ENCODE measurements at regions not wholly inside any gene's neighbourhood (a gene's known extent, or its start where the extent isn't known, plus 50 kb on each side); places are given as distances from the start of the nearest gene placed in this dataset.

DNA sequence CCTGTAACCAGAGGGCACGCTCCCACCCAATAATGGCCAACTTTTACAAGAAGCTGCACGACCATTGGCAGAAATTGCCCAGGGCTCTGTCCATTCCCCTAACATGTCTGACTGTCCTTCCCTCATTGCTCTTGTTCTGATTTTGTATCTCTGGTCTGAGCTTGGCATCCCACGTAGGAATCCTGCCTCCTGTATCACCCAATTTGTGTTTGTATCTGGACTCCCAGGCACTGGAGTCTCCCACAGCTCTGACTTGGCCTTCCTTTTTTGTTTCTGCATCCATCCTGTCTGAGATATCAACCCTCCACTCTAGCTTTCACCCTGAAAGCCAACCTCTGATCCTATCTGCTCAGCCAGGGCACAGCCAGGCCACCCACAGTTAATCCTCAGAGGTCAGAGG lies 259.8 kb downstream of the FBXO15 start:
- no peak for ATAC-seq
- TF ChIP-seq ARNTL (CRISPR knock-in tag; IDR thresholded peaks at IDR 0.05; ENCODE audit: borderline replicate concordance, low read depth) (no peak), ISL1 (CRISPR knock-in tag; IDR thresholded peaks at IDR 0.05) (no peak), SNAI2 (CRISPR knock-in tag; IDR thresholded peaks at IDR 0.05) (no peak), ZNF565 (CRISPR knock-in tag; conservative IDR thresholded peaks at IDR 0.05; ENCODE audit: low read depth) (no peak), TCF4 (CRISPR knock-in tag; IDR thresholded peaks at IDR 0.05; ENCODE audit: borderline replicate concordance) (no peak), ESRRG (CRISPR knock-in tag; IDR thresholded peaks at IDR 0.05) (no peak), RARB (CRISPR knock-in tag; IDR thresholded peaks at IDR 0.05) (no peak), POU6F1 (CRISPR knock-in tag; IDR thresholded peaks at IDR 0.05; ENCODE audit: borderline replicate concordance, low read depth) (no peak), GLIS3 (CRISPR knock-in tag; IDR thresholded peaks at IDR 0.05) (no peak)
- TF ChIP-seq, protein P1, sequence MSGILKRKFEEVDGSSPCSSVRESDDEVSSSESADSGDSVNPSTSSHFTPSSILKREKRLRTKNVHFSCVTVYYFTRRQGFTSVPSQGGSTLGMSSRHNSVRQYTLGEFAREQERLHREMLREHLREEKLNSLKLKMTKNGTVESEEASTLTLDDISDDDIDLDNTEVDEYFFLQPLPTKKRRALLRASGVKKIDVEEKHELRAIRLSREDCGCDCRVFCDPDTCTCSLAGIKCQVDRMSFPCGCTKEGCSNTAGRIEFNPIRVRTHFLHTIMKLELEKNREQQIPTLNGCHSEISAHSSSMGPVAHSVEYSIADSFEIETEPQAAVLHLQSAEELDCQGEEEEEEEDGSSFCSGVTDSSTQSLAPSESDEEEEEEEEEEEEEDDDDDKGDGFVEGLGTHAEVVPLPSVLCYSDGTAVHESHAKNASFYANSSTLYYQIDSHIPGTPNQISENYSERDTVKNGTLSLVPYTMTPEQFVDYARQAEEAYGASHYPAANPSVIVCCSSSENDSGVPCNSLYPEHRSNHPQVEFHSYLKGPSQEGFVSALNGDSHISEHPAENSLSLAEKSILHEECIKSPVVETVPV (CRISPR knock-in tag; IDR thresholded peaks at IDR 0.05), result no peak
- TF ChIP-seq, protein P2, sequence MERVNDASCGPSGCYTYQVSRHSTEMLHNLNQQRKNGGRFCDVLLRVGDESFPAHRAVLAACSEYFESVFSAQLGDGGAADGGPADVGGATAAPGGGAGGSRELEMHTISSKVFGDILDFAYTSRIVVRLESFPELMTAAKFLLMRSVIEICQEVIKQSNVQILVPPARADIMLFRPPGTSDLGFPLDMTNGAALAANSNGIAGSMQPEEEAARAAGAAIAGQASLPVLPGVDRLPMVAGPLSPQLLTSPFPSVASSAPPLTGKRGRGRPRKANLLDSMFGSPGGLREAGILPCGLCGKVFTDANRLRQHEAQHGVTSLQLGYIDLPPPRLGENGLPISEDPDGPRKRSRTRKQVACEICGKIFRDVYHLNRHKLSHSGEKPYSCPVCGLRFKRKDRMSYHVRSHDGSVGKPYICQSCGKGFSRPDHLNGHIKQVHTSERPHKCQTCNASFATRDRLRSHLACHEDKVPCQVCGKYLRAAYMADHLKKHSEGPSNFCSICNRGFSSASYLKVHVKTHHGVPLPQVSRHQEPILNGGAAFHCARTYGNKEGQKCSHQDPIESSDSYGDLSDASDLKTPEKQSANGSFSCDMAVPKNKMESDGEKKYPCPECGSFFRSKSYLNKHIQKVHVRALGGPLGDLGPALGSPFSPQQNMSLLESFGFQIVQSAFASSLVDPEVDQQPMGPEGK (CRISPR knock-in tag; IDR thresholded peaks at IDR 0.05; ENCODE audit: borderline replicate concordance), result no peak

GRCh38 chr18:73884868-73885267 lies 262.8 kb downstream of the FBXO15 start:
- TF ChIP-seq, protein P1 (CRISPR knock-in tag; IDR thresholded peaks at IDR 0.05), result no peak
- TF ChIP-seq ZFP30 (CRISPR knock-in tag; IDR thresholded peaks at IDR 0.05), result no peak
- TF ChIP-seq SNAI2 (CRISPR knock-in tag; IDR thresholded peaks at IDR 0.05), result no peak
- no peak for TF ChIP-seq TSHZ2 (CRISPR knock-in tag; IDR thresholded peaks at IDR 0.05)
- TF ChIP-seq OSR1 (CRISPR knock-in tag; IDR thresholded peaks at IDR 0.05), result no peak
- no peak for TF ChIP-seq TOX (CRISPR knock-in tag; IDR thresholded peaks at IDR 0.05; ENCODE audit: borderline replicate concordance)
- no peak for TF ChIP-seq ISL1 (CRISPR knock-in tag; IDR thresholded peaks at IDR 0.05)
- no peak for TF ChIP-seq ESRRG (CRISPR knock-in tag; IDR thresholded peaks at IDR 0.05)
- no peak for TF ChIP-seq CSDC2 (CRISPR knock-in tag; IDR thresholded peaks at IDR 0.05)
- TF ChIP-seq ZNF565 (CRISPR knock-in tag; conservative IDR thresholded peaks at IDR 0.05; ENCODE audit: low read depth), result no peak
- no peak for TF ChIP-seq ZNF70 (CRISPR knock-in tag; IDR thresholded peaks at IDR 0.05)
- TF ChIP-seq, protein P2 (CRISPR knock-in tag; IDR thresholded peaks at IDR 0.05; ENCODE audit: borderline replicate concordance), result no peak
- no peak for TF ChIP-seq ZFP3 (CRISPR knock-in tag; IDR thresholded peaks at IDR 0.05)
- no peak for TF ChIP-seq POU6F1 (CRISPR knock-in tag; IDR thresholded peaks at IDR 0.05; ENCODE audit: borderline replicate concordance, low read depth)
- TF ChIP-seq ZNF8 (CRISPR knock-in tag; IDR thresholded peaks at IDR 0.05), result no peak
- no peak for ATAC-seq
